Esophagus muscularis mucosa (tissue), 3 donors: ENCODE measurements at regions not wholly inside any gene's neighbourhood (a gene's known extent, or its start where the extent isn't known, plus 50 kb on each side); places are given as distances from the start of the nearest gene placed in this dataset.

Experiments
- POLR2A ChIP-seq: fragments of 450-650 bp; IDR thresholded peaks from one replicate; pipeline ENCODE4 v1.6.1; 2017; ENCODE audit warnings: antibody characterized with exemption, moderate library complexity, mild to moderate bottlenecking, low read depth
- TF ChIP-seq, protein P1 (sequence below), 3 experiments: fragments of 200-600 bp in 2 of 3; fragments of 450-650 bp in 1 of 3; sonication (generic) in 2 of 3; IDR thresholded peaks; one replicate each; pipeline ENCODE4 v1.5.1; 2017 to 2019; ENCODE audit warnings: antibody characterized with exemption in 3 of 3, mild to moderate bottlenecking in 2 of 3, moderate library complexity in 1 of 3

DNA sequence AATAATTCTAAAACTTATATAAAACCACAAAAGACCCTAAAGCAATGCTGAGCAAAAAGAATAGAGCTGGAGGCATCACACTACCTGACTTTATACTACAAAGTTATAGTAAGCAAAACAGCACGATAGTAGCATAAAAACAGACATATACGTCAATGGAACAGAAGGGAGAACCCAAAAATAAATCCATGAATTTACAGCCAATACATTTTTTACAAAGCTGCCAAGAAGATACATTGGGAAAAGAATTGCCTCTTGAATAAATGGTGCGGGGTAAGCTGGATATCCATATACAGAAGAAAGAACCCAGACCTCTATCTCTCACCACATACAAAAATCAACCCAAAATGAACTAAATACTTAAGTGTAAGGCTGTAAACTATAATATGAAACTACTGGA, 51.3 kb upstream of the KRTAP11-1 start:
- TF ChIP-seq, protein P1, sequence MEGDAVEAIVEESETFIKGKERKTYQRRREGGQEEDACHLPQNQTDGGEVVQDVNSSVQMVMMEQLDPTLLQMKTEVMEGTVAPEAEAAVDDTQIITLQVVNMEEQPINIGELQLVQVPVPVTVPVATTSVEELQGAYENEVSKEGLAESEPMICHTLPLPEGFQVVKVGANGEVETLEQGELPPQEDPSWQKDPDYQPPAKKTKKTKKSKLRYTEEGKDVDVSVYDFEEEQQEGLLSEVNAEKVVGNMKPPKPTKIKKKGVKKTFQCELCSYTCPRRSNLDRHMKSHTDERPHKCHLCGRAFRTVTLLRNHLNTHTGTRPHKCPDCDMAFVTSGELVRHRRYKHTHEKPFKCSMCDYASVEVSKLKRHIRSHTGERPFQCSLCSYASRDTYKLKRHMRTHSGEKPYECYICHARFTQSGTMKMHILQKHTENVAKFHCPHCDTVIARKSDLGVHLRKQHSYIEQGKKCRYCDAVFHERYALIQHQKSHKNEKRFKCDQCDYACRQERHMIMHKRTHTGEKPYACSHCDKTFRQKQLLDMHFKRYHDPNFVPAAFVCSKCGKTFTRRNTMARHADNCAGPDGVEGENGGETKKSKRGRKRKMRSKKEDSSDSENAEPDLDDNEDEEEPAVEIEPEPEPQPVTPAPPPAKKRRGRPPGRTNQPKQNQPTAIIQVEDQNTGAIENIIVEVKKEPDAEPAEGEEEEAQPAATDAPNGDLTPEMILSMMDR (IDR thresholded peaks at IDR 0.05), result no peak
- TF ChIP-seq POLR2A, result no peak
